ENCODE measurements at regions not wholly inside any gene's neighbourhood (a gene's known extent, or its start where the extent isn't known, plus 50 kb on each side); places are given as distances from the start of the nearest gene placed in this dataset.

GRCh38 chr2:239905884-239906654 lies 119.1 kb downstream of the NDUFA10 start:
- DNase-seq (ENCODE audit: low read depth in 2 of 2, low spot score in 1 of 2) = no peak

- no peak for DNase-seq (ENCODE audit: low read depth in 2 of 2, low spot score in 1 of 2)
Observed at GRCh38 chr2:239905306-239905705, 119.8 kb downstream of the NDUFA10 start.

DNA sequence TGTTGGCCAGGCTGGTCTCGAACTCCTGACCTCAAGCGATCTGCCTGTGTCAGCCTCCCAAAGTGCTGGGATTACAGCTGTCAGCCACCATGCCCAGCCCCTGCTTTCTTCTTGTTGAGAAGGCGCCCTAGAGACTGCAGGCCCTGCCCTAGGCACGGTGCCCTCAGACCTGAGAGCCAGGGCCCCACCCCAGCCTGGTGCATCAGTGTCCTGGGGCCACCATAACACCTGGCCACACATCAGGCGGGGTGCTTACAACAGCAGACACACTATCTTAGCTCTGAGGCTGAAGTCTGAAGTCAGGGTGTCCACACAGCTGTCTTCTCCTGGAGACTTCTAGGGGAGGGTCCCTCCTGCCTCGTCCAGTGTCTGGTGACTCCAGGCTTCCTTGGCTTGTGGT lies 120.6 kb downstream of the NDUFA10 start:
- no peak for DNase-seq (ENCODE audit: low read depth in 2 of 2, low spot score in 1 of 2)

GRCh38 chr2:239903803-239904202 lies 121.3 kb downstream of the NDUFA10 start:
- no peak for DNase-seq (ENCODE audit: low read depth in 2 of 2, low spot score in 1 of 2)

DNA sequence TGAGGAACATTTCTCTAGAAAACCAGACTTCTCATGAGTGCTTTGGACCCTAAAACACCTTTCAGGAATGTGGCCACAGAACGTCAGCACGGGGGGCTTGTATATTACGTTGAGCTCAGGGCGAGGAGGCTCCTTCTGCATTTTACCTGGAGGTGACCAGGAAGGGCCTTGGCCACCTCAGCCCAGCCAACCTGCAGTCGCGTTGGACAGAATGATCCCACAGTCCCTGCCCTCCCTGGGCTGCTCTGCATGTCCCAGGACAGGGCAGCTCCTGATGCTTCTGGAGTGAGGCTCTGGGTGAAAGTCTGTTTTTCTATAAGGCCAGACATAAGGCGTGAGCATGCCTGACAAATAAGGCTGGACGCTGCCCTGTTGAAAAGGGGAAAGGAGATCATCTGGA lies 121.9 kb downstream of the NDUFA10 start:
- DNase-seq (ENCODE audit: low read depth in 2 of 2, low spot score in 1 of 2) = no peak

GRCh38 chr2:239902749-239903201 lies 122.4 kb downstream of the NDUFA10 start:
- no peak for DNase-seq (ENCODE audit: low read depth in 2 of 2, low spot score in 1 of 2)

- no peak for DNase-seq (ENCODE audit: low read depth in 2 of 2, low spot score in 1 of 2)
Observed at GRCh38 chr2:239898292-239898925, 126.7 kb downstream of the NDUFA10 start.

- DNase-seq (ENCODE audit: low read depth in 2 of 2, low spot score in 1 of 2) = no peak
Observed at GRCh38 chr2:239897596-239898235, 127.4 kb downstream of the NDUFA10 start.

- no peak for DNase-seq (ENCODE audit: low read depth in 2 of 2, low spot score in 1 of 2)
Observed at GRCh38 chr2:239896075-239896474, 129.1 kb downstream of the NDUFA10 start.

GRCh38 chr2:239895669-239896068 lies 129.5 kb downstream of the NDUFA10 start:
- DNase-seq (ENCODE audit: low read depth in 2 of 2, low spot score in 1 of 2) = no peak

DNA sequence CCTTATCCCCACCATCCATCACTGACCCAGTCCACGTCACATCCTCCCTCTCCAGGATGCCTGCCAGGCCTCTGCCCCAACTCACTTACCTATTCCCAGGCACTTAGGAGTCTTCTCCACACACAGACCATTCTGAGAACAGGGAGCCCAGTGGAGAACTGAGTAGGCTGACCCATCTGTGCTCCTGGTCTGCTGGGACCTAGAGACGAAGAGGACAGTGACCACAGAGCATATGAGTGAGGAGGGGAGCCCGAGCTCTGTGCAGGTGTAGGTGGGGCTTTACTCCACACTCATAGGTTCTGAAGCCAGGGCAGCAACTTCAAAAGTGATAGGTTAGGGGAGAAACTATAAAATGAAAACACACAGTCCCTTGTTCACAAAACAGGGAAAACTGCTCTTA lies 130.0 kb downstream of the NDUFA10 start:
- no peak for DNase-seq (ENCODE audit: low read depth in 2 of 2, low spot score in 1 of 2)

- DNase-seq (ENCODE audit: low read depth in 2 of 2, low spot score in 1 of 2) = no peak
Observed at GRCh38 chr2:239894276-239894675, 130.9 kb downstream of the NDUFA10 start.

GRCh38 chr2:239893236-239893515 lies 132.0 kb downstream of the NDUFA10 start:
- no peak for DNase-seq (ENCODE audit: low read depth in 2 of 2, low spot score in 1 of 2)

DNA sequence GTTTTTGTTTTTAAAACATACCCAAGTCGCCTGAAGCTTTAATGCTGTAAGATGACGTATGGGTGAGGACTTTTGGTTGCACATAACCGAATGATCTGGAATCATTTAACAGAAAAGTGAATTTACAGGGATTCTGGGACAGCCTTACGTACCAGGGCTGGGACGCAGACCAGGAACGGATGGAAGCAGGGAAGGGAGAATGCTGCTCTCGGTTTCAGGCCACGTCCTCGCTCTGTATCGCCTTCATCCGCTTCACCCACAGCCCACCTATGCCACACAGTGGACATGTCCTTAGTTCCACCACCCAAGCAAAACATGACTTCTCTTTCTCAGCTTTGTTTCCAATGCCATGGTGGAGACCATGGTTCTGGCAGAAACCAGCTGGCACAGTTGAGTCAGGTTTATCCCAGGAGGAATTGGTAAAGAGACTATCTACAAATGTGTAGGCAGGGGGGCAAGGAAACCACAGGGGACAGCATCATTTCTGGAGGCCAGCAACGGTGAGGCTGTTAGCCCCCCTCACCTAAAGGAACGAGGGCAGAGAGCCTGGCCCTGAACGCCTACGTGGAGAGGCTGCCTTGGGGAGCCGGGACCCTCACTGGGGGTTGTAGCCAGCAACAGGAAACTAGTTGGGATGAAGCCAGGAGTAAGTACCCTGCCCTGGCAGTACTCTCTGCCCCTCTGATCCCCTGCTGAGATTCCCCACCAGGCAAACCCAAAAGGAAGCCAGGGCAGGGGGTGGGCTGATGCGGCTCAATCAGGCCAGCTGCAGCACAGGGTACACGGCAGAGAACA lies 132.5 kb downstream of the NDUFA10 start:
- DNase-seq (ENCODE audit: low read depth in 2 of 2, low spot score in 1 of 2) = no peak

DNA sequence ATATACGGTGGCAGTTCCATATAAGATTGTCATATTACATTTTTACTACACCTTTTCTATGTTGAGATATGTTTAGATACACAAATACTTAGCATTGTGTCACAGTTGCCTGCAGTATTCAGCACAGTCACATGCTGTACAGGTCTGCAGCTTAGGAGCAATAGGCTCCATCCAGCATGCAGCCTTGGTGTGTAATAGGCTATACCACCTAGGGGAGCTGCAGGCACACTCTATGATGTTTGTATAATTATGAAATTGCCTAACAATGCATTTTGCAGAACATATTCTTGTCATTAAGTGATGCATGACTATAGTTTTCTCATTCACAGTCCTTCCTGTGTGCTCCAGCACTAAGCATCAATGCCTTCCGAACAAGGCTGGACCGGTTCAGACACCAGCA lies 133.4 kb downstream of the NDUFA10 start:
- DNase-seq (ENCODE audit: low read depth in 2 of 2, low spot score in 1 of 2) = no peak

DNA sequence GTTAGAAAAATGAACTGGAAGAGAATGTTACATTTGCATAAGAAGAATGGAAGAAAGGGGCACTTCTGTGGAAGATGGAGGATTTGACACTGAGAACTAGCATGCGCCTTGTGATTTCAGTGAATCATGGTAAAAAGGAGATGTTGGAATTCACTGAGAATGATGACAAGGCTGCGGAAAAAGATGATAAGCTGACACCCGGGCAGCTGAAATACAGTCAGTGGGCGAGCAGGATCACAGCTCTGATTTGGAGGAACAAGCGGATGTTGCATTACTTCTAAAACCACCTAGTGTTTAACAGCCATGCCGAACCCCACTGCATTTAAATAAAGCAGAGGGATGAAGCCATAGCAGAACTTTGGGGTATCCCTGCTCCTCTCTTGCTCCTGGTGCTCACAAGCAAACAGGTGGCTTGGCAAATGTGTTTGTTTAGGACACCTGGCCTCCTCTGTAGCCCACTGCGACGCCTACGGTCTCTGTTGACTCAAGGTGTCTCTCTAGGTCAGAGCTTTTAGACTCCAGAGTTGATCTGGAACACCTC lies 134.9 kb downstream of the NDUFA10 start:
- no peak for DNase-seq (ENCODE audit: low read depth in 2 of 2, low spot score in 1 of 2)

DNA sequence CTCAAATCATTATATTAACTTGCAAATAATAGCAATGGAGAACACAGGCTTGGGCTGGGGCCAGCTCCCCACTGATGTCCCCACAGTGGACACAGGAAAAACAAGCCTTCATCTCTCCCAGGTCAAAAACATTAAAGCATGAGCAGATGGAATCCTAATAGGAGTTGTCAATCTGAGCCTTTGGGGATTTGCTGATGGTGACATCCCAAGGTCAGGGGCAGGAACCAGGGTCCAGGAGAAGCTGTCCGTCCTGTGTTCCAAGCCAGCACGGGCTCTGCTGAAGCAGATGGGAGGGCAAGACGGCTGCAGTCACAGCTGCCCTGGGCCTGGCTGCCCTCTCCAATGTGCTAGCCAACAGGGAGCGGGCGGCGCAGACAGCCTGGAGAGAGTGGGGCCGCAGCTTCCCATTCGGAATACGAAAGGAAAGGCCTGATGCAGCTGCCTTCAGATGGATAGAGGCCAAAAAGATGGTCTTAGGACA lies 135.5 kb downstream of the NDUFA10 start:
- no peak for DNase-seq (ENCODE audit: low read depth in 2 of 2, low spot score in 1 of 2)

- no peak for DNase-seq (ENCODE audit: low read depth in 2 of 2, low spot score in 1 of 2)
Observed at GRCh38 chr2:239887604-239888003, 137.5 kb downstream of the NDUFA10 start.

DNA sequence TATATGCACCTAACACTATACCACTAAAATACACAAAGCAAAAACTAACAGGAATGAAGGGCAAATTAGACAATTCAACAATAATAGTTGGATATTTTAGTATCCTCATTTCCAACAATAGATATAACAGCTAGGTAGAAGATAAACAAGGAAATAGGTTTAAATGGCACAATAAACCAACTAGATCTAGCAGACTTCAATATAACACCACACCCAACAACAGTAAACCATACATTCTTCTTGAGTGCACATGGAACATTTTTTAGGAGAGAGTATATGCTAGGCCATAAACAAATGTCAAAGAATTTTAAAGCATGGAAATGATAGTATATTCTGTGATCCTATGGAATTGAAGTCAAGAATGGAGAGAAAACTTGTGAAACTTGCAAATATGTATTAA lies 138.4 kb downstream of the NDUFA10 start:
- no peak for DNase-seq (ENCODE audit: low read depth in 2 of 2, low spot score in 1 of 2)

DNA sequence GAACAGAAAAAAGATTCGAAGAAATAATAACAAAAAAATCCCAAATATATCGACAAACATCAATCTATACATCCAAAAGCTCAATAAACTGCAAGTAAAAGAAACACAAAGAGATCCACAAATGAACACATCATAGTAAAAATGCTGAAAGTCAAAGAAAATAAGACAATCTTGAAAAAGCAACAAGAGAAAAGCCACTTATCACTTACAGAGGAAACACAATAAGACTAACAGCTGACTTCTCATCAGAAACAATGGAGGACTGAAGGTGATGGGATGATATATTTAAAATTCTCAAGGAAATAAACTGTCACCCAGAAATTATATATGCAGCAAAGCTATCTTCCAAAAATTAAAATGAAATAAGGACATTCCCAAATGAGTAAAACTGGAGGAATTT lies 140.3 kb downstream of the NDUFA10 start:
- no peak for DNase-seq (ENCODE audit: low read depth in 2 of 2, low spot score in 1 of 2)

DNA sequence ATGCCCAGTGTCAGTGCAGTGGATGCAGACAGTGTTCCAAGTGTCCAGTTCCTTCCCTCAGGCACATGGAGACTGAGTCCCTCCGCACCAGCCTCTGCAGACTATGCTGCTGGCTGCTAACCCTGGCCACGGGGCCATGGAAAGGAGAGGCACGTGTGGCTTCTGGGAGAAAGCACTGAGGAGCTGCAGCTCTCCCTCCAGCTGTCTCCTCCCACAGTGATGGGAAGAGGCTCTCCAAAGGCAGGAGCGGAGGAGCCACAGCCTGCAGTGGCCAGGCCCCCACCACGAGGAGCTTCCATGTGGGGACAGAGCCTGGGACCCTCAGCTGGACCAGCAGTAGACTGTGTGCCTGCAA lies 141.1 kb downstream of the NDUFA10 start:
- DNase-seq (ENCODE audit: low read depth in 2 of 2, low spot score in 1 of 2) = no peak

All from stimulated activated CD8-positive, alpha-beta memory T cell treated with anti-CD3 and anti-CD28 coated beads, Interleukin-4, amount 100 ng/mL, for 1 hour (primary cell).